Endothelial cell of umbilical vein (primary cell): ENCODE measurements at regions not wholly inside any gene's neighbourhood (a gene's known extent, or its start where the extent isn't known, plus 50 kb on each side); places are given as distances from the start of the nearest gene placed in this dataset.

Experiments
- BruUV-seq: library from RNA; stranded (reverse); fragments of 400-500 nt; replicated peaks from 2 replicates; lab custom pipeline; 2021; lab: Mats Ljungman, UMichigan
- CTCF ChIA-PET: fragments of 300-600, 350-600 bp; sonication (Branson Sonifier 250); formaldehyde crosslinking; loops from one replicate; lab custom pipeline; 2021; ENCODE audit warnings: antibody characterized with exemption, inconsistent platforms; lab: Charles Lee
- POLR2A ChIA-PET: fragments of 300-600, 350-600 bp; sonication (Branson Sonifier 250); formaldehyde crosslinking; loops from one replicate; lab custom pipeline; 2021; ENCODE audit warnings: antibody characterized with exemption, inconsistent platforms; lab: Charles Lee
- DNase-seq: peaks from one replicate; pipeline ENCODE4 v3.0.0-alpha.2; 2011; ENCODE audit warnings: low read depth, low spot score
- FAIRE-seq: peaks from 2 replicates; lab custom pipeline; 2011; peaks lifted over from hg19 to GRCh38; lab: Jason Lieb, UNC
- H2AFZ ChIP-seq: 2 replicates; pipeline ENCODE4 v1.6.0; 2012; ENCODE audit warnings: low read depth, low read length, control low read depth, inconsistent platforms
- H3K27ac ChIP-seq: 2 replicates; pipeline ENCODE4 v1.5.1; 2011; ENCODE audit warnings: low read depth, mild to moderate bottlenecking, control low read depth, low read length, moderate library complexity; ENCODE audit not compliant: insufficient read depth
- H3K27me3 ChIP-seq, 2 experiments: 2 replicates each; pipeline versions ENCODE4 v1.6.0 to v1.6.1; 2011; ENCODE audit warnings: low read length in 2 of 2, mixed read lengths in 1 of 2; ENCODE audit not compliant: control insufficient read depth in 2 of 2, insufficient read depth in 2 of 2
- H3K36me3 ChIP-seq, 2 experiments: 2 replicates in 1 of 2; 3 replicates in 1 of 2; pipeline ENCODE4 v1.5.1; 2011; ENCODE audit warnings: low read length in 2 of 2, mild to moderate bottlenecking in 1 of 2, moderate library complexity in 1 of 2; ENCODE audit not compliant: control insufficient read depth in 2 of 2, insufficient read depth in 2 of 2; ENCODE audit errors: extremely low read depth in 1 of 2
- H3K4me1 ChIP-seq: 3 replicates; pipeline ENCODE4 v1.5.1; 2011; ENCODE audit warnings: mild to moderate bottlenecking, low read length; ENCODE audit not compliant: control insufficient read depth, insufficient read depth; ENCODE audit errors: extremely low read depth
- H3K4me2 ChIP-seq: 2 replicates; pipeline ENCODE4 v1.6.1; 2011; ENCODE audit warnings: low read length, control low read depth, mixed read lengths; ENCODE audit not compliant: insufficient read depth
- H3K4me3 ChIP-seq, 3 experiments: fragments of 200-600 bp in 1 of 3; sonication (generic), shearing (Covaris generic) in 1 of 3; replicated peaks in 1 of 3; 2 replicates each; pipeline ENCODE4 v1.5.1; 2011 to 2016; ENCODE audit warnings: control low read depth in 3 of 3, low read length in 3 of 3, mild to moderate bottlenecking in 2 of 3, inconsistent platforms in 1 of 3, low read depth in 1 of 3, moderate library complexity in 1 of 3; ENCODE audit not compliant: insufficient read depth in 1 of 3
- H3K79me2 ChIP-seq: 2 replicates; pipeline ENCODE4 v1.6.0; 2012; ENCODE audit warnings: low read length, inconsistent platforms; ENCODE audit not compliant: control insufficient read depth, insufficient read depth
- H3K9ac ChIP-seq: replicated peaks from 2 replicates; pipeline ENCODE3; 2011; ENCODE audit warnings: low read length, control low read depth; ENCODE audit not compliant: insufficient read depth; ENCODE audit errors: extremely low read depth
- H3K9me1 ChIP-seq: replicated peaks from 3 replicates; pipeline ENCODE4 v1.6.0; 2011; ENCODE audit warnings: mild to moderate bottlenecking, low read length; ENCODE audit not compliant: control insufficient read depth, insufficient read depth; ENCODE audit errors: extremely low read depth
- H3K9me3 ChIP-seq: replicated peaks from 2 replicates; pipeline ENCODE4 v1.5.1; 2012; ENCODE audit warnings: low read length, inconsistent platforms; ENCODE audit not compliant: control insufficient read depth, insufficient read depth
- H4K20me1 ChIP-seq: replicated peaks from 2 replicates; pipeline ENCODE3; 2011; ENCODE audit warnings: mild to moderate bottlenecking, low read length; ENCODE audit not compliant: control insufficient read depth, insufficient read depth; ENCODE audit errors: extremely low read depth
- EZH2 ChIP-seq: IDR thresholded peaks from 2 replicates; pipeline ENCODE4 v1.6.1; 2012; ENCODE audit warnings: borderline replicate concordance, low read depth, mild to moderate bottlenecking, moderate library complexity, low read length, inconsistent platforms; ENCODE audit not compliant: severe bottlenecking
- FOS ChIP-seq: IDR thresholded peaks from 2 replicates; pipeline ENCODE4 v1.6.1; 2011; ENCODE audit warnings: mild to moderate bottlenecking, low read length, moderate library complexity, borderline replicate concordance; ENCODE audit not compliant: insufficient read depth
- GATA2 ChIP-seq: IDR thresholded peaks from 2 replicates; pipeline ENCODE4 v1.7.0; 2011; ENCODE audit warnings: low read depth, mild to moderate bottlenecking, moderate library complexity, mixed read lengths, low read length; ENCODE audit not compliant: insufficient read length, insufficient read depth
- JUN ChIP-seq: IDR thresholded peaks from 2 replicates; pipeline ENCODE4 v1.6.1; 2011; ENCODE audit warnings: borderline replicate concordance, low read depth; ENCODE audit not compliant: insufficient read length, insufficient read depth
- MYC ChIP-seq: IDR thresholded peaks from one replicate; pipeline ENCODE4 v1.6.1; 2011; ENCODE audit warnings: mild to moderate bottlenecking, low read depth, low read length
- POLR2A ChIP-seq: IDR thresholded peaks from 2 replicates; pipeline ENCODE4 v1.6.1; 2012; ENCODE audit warnings: low read depth, mild to moderate bottlenecking, control low read depth, low read length
- POLR2AphosphoS5 ChIP-seq: IDR thresholded peaks from 2 replicates; pipeline ENCODE4 v1.6.1; 2012; ENCODE audit warnings: low read depth, mild to moderate bottlenecking, control low read depth, low read length, moderate library complexity; ENCODE audit not compliant: insufficient read depth
- dilution Hi-C: fragments of 300-500 bp; cut with MboI; formaldehyde crosslinking; loops from one replicate; pipeline ENCODE4 v1.15.0; 2019; ENCODE audit warnings: low sequenced_read_pairs; ENCODE audit not compliant: extremely low pct_ligation_motif_present
- intact Hi-C: fragments of 100-400 bp; cut with micrococcal nuclease; formaldehyde crosslinking; loops from one replicate; pipeline ENCODE4 v1.10.0; 2022
- TF ChIP-seq, protein P1 (sequence below), 2 donors: IDR thresholded peaks; 1 replicate in 1 of 2; 2 replicates in 1 of 2; pipeline ENCODE4 v1.5.1; 2011; ENCODE audit warnings: low read length in 2 of 2, mild to moderate bottlenecking in 2 of 2, moderate library complexity in 2 of 2, control low read depth in 1 of 2, inconsistent platforms in 1 of 2, low read depth in 1 of 2; ENCODE audit not compliant: insufficient read depth in 1 of 2; ENCODE audit errors: extremely low read depth in 1 of 2
- TF ChIP-seq, protein P2 (sequence below): IDR thresholded peaks from 2 replicates; pipeline ENCODE4 v1.6.1; 2011; ENCODE audit not compliant: insufficient read depth, insufficient read length

DNA sequence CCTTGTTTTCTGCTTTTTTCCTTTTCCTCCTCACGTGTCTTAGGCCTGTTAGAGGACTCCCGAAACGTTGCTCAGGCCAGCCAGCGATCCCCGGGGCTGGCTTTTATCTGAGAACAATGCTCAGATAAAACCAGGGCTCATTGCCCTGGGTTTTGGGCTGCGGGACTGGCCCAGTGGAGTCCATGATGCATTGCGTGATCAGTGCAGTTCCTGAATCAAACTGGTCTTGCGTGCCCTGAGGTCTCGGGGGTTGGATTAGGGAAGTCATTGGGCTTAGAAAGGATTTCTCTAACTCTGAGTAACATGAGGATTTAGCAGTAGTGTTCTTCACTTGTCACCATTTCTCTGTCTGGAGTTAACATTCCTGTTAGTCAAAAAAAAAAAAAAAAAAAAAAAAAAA lies 66.3 kb downstream of the CCR1 start:
- no peaks in the 10 kb centered on the region for H3K9me1 ChIP-seq
- H3K4me3 ChIP-seq: no peak overlapping the region
- intact Hi-C loops (no loop called here), dilution Hi-C loops (no loop called here)
- no peak for TF ChIP-seq POLR2A
- no peak for TF ChIP-seq POLR2AphosphoS5
- TF ChIP-seq GATA2: no peak
- TF ChIP-seq, protein P1, sequence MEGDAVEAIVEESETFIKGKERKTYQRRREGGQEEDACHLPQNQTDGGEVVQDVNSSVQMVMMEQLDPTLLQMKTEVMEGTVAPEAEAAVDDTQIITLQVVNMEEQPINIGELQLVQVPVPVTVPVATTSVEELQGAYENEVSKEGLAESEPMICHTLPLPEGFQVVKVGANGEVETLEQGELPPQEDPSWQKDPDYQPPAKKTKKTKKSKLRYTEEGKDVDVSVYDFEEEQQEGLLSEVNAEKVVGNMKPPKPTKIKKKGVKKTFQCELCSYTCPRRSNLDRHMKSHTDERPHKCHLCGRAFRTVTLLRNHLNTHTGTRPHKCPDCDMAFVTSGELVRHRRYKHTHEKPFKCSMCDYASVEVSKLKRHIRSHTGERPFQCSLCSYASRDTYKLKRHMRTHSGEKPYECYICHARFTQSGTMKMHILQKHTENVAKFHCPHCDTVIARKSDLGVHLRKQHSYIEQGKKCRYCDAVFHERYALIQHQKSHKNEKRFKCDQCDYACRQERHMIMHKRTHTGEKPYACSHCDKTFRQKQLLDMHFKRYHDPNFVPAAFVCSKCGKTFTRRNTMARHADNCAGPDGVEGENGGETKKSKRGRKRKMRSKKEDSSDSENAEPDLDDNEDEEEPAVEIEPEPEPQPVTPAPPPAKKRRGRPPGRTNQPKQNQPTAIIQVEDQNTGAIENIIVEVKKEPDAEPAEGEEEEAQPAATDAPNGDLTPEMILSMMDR (IDR thresholded peaks at IDR 0.05; ENCODE audit: extremely low read depth in 1 of 2, insufficient read depth in 1 of 2, low read depth in 1 of 2, low read length in 2 of 2): no peak
- no peak for TF ChIP-seq MYC
- TF ChIP-seq, protein P2, sequence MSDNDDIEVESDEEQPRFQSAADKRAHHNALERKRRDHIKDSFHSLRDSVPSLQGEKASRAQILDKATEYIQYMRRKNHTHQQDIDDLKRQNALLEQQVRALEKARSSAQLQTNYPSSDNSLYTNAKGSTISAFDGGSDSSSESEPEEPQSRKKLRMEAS: no peak
- TF ChIP-seq FOS: no peak
- no peak for TF ChIP-seq JUN
- no peak for TF ChIP-seq EZH2
- H3K4me2 ChIP-seq: no peak overlapping the region
- no peaks in the 10 kb centered on the region for H3K36me3 ChIP-seq
- DNase-seq (no peak), FAIRE-seq (no peak)
- H3K27me3 ChIP-seq: no peaks in the 10 kb centered on the region
- H3K9ac ChIP-seq: no peak overlapping the region
- no TSS peak for BruUV-seq
- H3K79me2 ChIP-seq: no peaks in the 10 kb centered on the region
- no peaks in the 10 kb centered on the region for H3K9me3 ChIP-seq
- H2AFZ ChIP-seq: no peak overlapping the region
- POLR2A ChIA-PET: no interaction called here
- no peaks in the 10 kb centered on the region for H3K4me1 ChIP-seq
- CTCF ChIA-PET: no interaction called here
- H3K27ac ChIP-seq: no peak overlapping the region
- no peaks in the 10 kb centered on the region for H4K20me1 ChIP-seq
